OCI-LY3 (cell line): ENCODE measurements at regions not wholly inside any gene's neighbourhood (a gene's known extent, or its start where the extent isn't known, plus 50 kb on each side); places are given as distances from the start of the nearest gene placed in this dataset.

Experiments used
- EZH2phosphoT487 ChIP-seq: fragments of 200-600 bp; shearing (Covaris generic); IDR thresholded peaks from 2 replicates; pipeline ENCODE4 v1.6.1; 2018; ENCODE audit warnings: antibody characterized with exemption, mixed run types, low read depth
- TF ChIP-seq, protein P1 (sequence below): fragments of 200-600, 300-600 bp; sonication (generic); IDR thresholded peaks from 2 replicates; pipeline ENCODE4 v1.5.1; 2014; ENCODE audit warnings: antibody characterized with exemption, low read length, low read depth

DNA sequence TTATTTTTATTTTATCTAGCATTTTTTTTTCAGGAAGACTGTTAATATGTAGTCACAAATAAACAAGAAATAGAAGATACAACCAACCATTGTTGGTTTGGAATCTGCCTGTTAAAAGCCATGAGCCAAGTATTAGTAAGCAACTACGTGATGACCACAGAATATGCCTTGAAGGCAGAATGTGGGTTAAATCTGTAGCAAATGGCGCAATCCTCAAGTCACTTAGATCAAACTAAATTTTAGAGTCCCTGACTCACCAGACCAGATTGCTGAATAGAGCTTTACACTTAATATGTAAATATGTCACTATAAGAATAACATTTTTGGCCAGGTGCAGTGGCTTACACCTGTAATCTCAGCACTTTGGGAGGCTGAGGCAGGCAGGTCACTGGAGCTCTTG lies 800.1 kb upstream of the CITED2 start:
- TF ChIP-seq, protein P1, sequence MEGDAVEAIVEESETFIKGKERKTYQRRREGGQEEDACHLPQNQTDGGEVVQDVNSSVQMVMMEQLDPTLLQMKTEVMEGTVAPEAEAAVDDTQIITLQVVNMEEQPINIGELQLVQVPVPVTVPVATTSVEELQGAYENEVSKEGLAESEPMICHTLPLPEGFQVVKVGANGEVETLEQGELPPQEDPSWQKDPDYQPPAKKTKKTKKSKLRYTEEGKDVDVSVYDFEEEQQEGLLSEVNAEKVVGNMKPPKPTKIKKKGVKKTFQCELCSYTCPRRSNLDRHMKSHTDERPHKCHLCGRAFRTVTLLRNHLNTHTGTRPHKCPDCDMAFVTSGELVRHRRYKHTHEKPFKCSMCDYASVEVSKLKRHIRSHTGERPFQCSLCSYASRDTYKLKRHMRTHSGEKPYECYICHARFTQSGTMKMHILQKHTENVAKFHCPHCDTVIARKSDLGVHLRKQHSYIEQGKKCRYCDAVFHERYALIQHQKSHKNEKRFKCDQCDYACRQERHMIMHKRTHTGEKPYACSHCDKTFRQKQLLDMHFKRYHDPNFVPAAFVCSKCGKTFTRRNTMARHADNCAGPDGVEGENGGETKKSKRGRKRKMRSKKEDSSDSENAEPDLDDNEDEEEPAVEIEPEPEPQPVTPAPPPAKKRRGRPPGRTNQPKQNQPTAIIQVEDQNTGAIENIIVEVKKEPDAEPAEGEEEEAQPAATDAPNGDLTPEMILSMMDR, result no peak
- TF ChIP-seq EZH2phosphoT487, result no peak
